ENCODE measurements at regions not wholly inside any gene's neighbourhood (a gene's known extent, or its start where the extent isn't known, plus 50 kb on each side); places are given as distances from the start of the nearest gene placed in this dataset.

- H3K36me3 ChIP-seq, result no peaks in the 10 kb centered on the region
- DNase-seq (no peak), ATAC-seq (no peak)
- H3K9me3 ChIP-seq, result no peaks in the 10 kb centered on the region
- TF ChIP-seq POLR2A (IDR thresholded peaks at IDR 0.05) (no peak), CTCF (IDR thresholded peaks at IDR 0.05) (peak in 3 of 12 donors; percentile 6 to 10 (median 9))
- no peak overlapping the region for H3K4me3 ChIP-seq
- no peaks in the 10 kb centered on the region for H3K27me3 ChIP-seq
- intact Hi-C loops (cut with DNase I), result no loop called here
- no peaks in the 10 kb centered on the region for H3K4me1 ChIP-seq
- no peak overlapping the region for H3K27ac ChIP-seq
These were observed 692.6 kb upstream of the SLITRK1 start for GRCh38 chr13:84574851-84575250.

- ATAC-seq, result no peak
- no peak overlapping the region for H3K27ac ChIP-seq
- no peak for TF ChIP-seq POLR2A (IDR thresholded peaks at IDR 0.05)
- TF ChIP-seq CTCF (IDR thresholded peaks at IDR 0.05), result no peak
- WGBS, 4 donors, result 40 to 57% (median 47%) methylated on average over 3 of the region's 3 CpGs
- DNase-seq, result no peak
- H3K4me3 ChIP-seq, result no peak overlapping the region
- intact Hi-C loops (cut with DNase I), result no loop called here
- no peaks in the 10 kb centered on the region for H3K9me3 ChIP-seq
- H3K27me3 ChIP-seq, result no peaks in the 10 kb centered on the region
- no peaks in the 10 kb centered on the region for H3K36me3 ChIP-seq
- no peaks in the 10 kb centered on the region for H3K4me1 ChIP-seq
These were observed 689.0 kb upstream of the SLITRK1 start for GRCh38 chr13:84571264-84571663.

- WGBS, 4 donors, result 80 to 84% (median 82%) methylated on average over 2 of the region's 2 CpGs
These were observed 688.6 kb upstream of the SLITRK1 start for GRCh38 chr13:84570831-84571230.

GRCh38 chr13:84569366-84569765, 687.1 kb upstream of the SLITRK1 start:
- H3K4me3 ChIP-seq, result no peak overlapping the region
- 72 to 81% (median 80%) methylated on average over 1 of the region's 1 CpG for WGBS, 4 donors
- H3K4me1 ChIP-seq, result no peaks in the 10 kb centered on the region
- ATAC-seq, result no peak
- no peaks in the 10 kb centered on the region for H3K9me3 ChIP-seq
- DNase-seq, result no peak
- H3K36me3 ChIP-seq, result no peaks in the 10 kb centered on the region
- no peak overlapping the region for H3K27ac ChIP-seq
- no peaks in the 10 kb centered on the region for H3K27me3 ChIP-seq
- intact Hi-C loops (cut with DNase I), result no loop called here
- no peak for TF ChIP-seq CTCF (IDR thresholded peaks at IDR 0.05)
- no peak for TF ChIP-seq POLR2A (IDR thresholded peaks at IDR 0.05)

More at GRCh38 chr13:84570831-84571230, 688.6 kb upstream of the SLITRK1 start:
- H3K36me3 ChIP-seq, result no peaks in the 10 kb centered on the region
- intact Hi-C loops (cut with DNase I), result no loop called here
- no peaks in the 10 kb centered on the region for H3K27me3 ChIP-seq
- no peak for TF ChIP-seq POLR2A (IDR thresholded peaks at IDR 0.05)
- TF ChIP-seq CTCF (IDR thresholded peaks at IDR 0.05), result no peak
- DNase-seq (no peak), ATAC-seq (no peak)
- no peaks in the 10 kb centered on the region for H3K4me1 ChIP-seq
- no peak overlapping the region for H3K27ac ChIP-seq
- H3K9me3 ChIP-seq, result no peaks in the 10 kb centered on the region
- no peak overlapping the region for H3K4me3 ChIP-seq
